ENCODE measurements at regions not wholly inside any gene's neighbourhood (a gene's known extent, or its start where the extent isn't known, plus 50 kb on each side); places are given as distances from the start of the nearest gene placed in this dataset.

DNA sequence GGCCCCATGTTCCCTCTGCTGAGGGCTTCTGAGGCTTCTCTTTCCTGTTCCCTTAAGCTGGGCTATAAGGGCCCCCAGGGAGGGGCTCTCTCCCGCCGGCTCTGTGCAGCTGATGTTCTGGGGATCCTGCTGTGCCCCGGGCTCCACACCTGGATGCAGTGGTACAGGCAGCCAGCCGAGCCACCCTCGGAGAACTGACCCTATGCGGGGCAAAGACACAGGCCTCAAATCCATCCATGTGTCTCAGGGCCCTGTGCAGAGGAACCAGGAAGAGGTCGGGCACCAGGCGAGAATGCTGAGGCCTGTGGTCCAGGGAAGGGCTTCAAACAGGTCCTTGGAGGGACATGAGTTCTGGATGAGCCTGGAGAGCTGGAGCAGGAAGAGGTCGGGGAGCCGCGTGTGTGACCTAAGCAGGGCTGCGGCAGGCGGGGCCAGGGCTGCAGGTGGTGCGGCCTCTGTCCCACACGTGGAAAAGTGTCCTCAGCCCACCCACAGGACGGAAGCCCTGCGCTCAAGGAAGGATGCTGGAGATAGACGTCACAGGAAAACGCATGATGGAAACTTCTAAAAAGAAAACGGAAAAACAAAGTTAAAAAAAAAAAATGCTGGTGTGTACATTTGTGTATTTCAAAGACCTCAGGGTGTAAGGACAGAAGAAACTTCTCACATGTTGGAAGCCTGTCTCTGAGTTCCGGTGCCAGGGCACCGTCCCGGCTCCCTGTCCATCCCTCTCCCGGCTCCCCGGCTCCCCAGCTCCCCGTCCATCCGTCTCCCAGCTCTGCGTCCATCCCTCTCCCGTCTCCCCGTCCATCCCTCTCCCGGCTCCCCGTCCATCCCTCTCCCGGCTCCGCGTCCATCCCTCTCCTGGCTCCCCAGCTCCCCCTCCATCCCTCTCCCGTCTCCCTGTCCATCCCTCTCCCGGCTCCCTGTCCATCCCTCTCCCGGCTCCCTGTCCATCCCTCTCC is 1149.2 kb downstream of the BRD1 start:
- Histone ChIP-seq H3K4me1 (ENCODE audit: insufficient read depth, low read length) (no peaks in the 10 kb centered on the region), H3K9me3 (ENCODE audit: low read depth, low read length) (no peaks in the 10 kb centered on the region), H3K27me3 (ENCODE audit: insufficient read depth, low read length) (no peaks in the 10 kb centered on the region), H3K4me3 (ENCODE audit: low read length) (no peak overlapping the region)

DNA sequence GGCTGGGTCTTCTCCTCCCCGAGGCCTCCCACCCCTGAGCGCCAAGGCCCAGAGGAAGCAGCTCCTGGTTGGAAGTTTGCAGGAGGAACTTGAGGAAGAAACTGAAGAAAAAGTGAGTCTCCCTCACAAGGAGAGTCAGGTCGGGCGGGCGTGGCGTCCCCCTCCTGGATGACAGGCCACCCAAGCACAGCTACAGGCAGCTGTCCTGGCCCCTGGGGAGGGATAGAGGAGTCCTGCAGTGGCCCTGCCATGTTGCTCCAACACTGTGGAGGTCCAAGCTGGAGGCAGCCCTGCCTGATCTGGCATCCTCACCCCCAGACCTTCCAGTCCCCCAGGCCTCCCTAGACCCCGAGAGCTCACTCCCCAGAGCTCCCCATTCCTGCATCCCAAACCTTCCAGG is 1150.1 kb downstream of the BRD1 start:
- H3K27me3 ChIP-seq (ENCODE audit: insufficient read depth, low read length), result no peaks in the 10 kb centered on the region
- H3K9me3 ChIP-seq (ENCODE audit: low read depth, low read length), result no peaks in the 10 kb centered on the region
- no peaks in the 10 kb centered on the region for H3K4me1 ChIP-seq (ENCODE audit: insufficient read depth, low read length)
- H3K4me3 ChIP-seq (ENCODE audit: low read length), result no peak overlapping the region

DNA sequence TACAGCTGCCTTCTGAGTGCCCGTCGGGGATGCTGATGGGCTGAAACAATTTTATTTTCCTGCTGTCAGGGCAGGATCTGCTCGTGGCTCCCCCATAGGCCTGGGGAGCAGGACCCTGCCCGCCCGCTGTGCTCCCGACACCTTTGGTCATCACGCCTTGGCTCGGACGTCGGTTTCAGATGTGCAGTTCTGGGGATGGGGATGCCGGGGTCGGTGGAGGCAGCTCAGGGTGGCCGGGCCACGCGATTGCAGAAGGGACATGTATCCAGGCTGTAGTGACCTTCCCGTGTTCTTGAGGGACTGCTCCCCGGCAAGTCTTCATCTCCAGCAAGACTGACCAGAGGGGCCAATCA is 1150.5 kb downstream of the BRD1 start:
- H3K4me1 ChIP-seq (ENCODE audit: insufficient read depth, low read length), result no peaks in the 10 kb centered on the region
- no peaks in the 10 kb centered on the region for H3K9me3 ChIP-seq (ENCODE audit: low read depth, low read length)
- H3K4me3 ChIP-seq (ENCODE audit: low read length), result no peak overlapping the region
- H3K27me3 ChIP-seq (ENCODE audit: insufficient read depth, low read length), result no peaks in the 10 kb centered on the region

DNA sequence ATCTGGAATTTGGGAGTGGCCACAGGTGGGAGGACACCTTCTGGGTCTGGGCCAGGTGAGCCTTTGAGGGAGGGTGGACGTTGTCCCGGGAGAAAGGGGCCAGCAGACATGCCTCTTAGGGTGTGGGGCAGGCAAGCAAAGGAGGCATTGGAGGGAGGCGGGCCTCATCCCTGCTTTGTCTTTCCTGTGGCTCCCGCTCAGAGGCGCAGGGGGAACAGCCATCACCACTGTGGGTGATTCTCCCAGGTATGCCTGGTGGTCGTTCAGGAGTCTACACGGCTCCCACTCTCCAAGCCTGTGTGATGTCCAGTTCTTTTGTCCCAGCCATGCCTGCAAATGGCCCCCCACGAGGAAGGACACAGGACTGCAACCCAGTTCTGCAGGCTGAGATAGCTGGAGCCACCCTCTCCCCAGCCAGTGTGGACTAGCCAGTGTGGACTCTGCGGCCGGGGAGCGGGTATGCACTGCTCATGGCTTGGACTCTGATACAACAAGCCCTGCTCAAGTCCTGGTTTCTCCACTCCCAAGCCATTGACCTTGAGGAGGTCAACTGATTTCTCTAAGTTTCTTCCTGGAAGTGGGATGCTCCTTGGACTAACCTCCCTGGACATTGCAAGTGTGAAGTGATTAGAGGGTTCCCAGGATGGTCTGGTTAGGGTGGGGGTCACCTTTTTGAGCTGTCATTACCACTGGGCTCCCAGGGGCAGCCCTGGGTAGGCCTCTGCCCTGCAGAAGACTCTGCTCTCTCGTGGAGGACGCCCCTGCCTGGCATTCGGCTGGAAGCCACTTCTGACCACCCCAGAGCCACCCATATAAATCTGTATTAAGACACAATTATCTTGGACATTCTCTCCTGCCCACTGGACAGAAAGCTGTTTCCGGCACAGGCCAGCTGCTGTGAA is 1151.2 kb downstream of the BRD1 start:
- no peaks in the 10 kb centered on the region for H3K27me3 ChIP-seq (ENCODE audit: insufficient read depth, low read length)
- no peaks in the 10 kb centered on the region for H3K9me3 ChIP-seq (ENCODE audit: low read depth, low read length)
- no peak overlapping the region for H3K4me3 ChIP-seq (ENCODE audit: low read length)
- H3K4me1 ChIP-seq (ENCODE audit: insufficient read depth, low read length), result no peaks in the 10 kb centered on the region

DNA sequence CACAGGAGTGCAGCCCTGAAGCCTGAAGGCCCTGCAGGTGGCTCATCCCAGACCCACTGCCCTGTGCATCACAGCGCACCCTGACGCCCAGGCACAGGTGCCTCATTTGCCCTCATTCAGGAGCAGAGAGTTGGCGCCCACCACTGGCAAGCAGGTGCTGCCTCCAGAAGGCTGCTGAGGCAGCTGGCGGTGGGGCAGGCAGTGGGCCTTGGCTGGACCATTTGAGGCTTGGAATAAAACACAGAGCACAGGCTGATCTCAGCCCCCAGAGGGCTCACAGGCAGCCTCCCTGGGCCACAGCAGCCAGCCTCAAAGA is 1151.9 kb downstream of the BRD1 start:
- no peak overlapping the region for H3K4me3 ChIP-seq (ENCODE audit: low read length)
- no peaks in the 10 kb centered on the region for H3K27me3 ChIP-seq (ENCODE audit: insufficient read depth, low read length)
- no peaks in the 10 kb centered on the region for H3K4me1 ChIP-seq (ENCODE audit: insufficient read depth, low read length)
- H3K9me3 ChIP-seq (ENCODE audit: low read depth, low read length), result no peaks in the 10 kb centered on the region

DNA sequence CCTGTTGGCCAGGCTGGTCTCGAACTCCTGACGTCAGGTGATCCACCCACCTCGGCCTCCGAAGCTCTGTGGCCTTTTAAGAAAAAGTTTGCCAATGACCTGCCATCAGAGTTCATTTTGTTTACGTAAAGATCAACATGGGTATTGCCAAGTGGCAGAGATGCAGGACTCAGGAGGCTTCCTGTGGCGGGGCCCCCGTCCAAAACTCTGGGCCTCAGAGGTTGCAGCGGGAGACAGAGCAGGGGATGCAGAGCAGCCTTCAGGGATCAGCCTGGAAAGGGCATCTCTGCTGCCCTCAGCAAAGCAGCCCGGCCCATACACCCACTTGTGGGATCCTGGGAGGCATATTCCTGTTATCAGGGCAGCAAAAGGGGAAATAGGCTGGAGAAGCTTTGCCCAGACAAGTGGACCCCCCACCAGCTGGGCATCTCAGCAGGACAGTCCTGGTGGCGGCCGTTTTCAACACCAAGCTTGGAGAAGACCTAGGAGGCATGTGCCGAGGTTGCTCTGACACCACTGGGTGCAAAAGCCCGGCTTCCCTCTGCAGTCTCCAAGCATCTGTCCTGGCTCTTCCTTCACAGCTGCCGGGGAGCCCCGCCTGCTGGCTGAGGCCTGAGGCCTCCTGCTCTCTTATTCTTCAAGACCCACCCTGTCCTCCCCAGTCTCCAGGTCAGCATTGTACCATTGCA is 1152.4 kb downstream of the BRD1 start:
- Histone ChIP-seq H3K4me3 (ENCODE audit: low read length) (no peak overlapping the region), H3K27me3 (ENCODE audit: insufficient read depth, low read length) (no peaks in the 10 kb centered on the region), H3K4me1 (ENCODE audit: insufficient read depth, low read length) (no peaks in the 10 kb centered on the region), H3K9me3 (ENCODE audit: low read depth, low read length) (no peaks in the 10 kb centered on the region)

DNA sequence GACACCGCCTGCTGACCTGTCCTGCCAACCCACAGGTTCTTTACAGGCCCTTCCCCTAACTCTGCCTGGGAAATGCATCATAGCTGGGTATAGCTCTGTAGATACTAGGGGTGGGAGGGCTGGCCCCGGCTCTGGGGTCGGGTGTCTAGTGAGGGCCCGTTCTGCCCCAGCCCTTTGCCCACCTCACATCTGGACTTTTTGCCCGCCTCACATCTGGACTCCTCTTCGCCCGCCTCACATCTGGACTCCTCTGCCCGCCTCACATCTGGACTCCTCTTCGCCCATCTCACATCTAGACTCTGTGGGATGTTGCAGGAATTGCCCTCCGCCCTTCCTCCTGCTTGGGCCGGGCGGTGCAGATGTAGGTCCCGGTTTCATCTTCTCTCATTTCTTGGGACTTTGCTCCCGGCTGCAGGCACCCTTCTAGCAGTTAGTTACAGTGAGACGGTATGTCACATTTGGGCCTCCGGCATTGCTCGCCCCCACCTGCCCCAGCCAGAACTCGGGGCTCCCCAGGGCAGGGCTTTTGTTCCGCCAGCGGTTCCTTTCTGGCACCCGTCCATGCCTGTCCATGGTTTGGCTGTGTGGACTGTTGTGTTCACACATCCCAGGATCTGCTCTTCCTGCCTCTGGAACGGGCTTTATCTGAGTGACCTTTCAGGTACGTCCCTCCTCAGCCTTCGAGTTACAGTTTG is 1153.7 kb downstream of the BRD1 start:
- no peaks in the 10 kb centered on the region for H3K4me1 ChIP-seq (ENCODE audit: insufficient read depth, low read length)
- H3K27me3 ChIP-seq (ENCODE audit: insufficient read depth, low read length), result no peaks in the 10 kb centered on the region
- H3K9me3 ChIP-seq (ENCODE audit: low read depth, low read length), result no peaks in the 10 kb centered on the region
- H3K4me3 ChIP-seq (ENCODE audit: low read length), result no peak overlapping the region

DNA sequence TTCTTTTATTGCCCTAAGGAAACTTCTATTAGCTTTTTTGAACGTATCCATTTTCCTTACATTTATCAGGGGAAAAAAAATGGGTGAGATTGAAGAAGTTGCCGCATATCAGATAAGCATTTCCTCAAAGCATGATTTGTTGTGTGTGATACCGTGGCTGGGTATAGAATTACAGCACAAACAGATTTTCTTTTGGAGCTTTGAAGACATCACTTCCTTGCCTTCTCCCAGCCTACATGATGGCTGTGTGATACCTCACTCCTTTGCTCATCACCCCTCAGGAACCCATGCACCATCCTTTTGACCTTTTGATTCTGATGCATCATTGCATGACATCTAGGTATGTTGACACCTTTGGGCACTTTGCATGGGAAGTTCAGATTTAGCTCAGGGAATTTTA is 1155.3 kb downstream of the BRD1 start:
- Histone ChIP-seq H3K4me3 (ENCODE audit: low read length) (no peak overlapping the region), H3K4me1 (ENCODE audit: insufficient read depth, low read length) (no peaks in the 10 kb centered on the region), H3K27me3 (ENCODE audit: insufficient read depth, low read length) (no peaks in the 10 kb centered on the region), H3K9me3 (ENCODE audit: low read depth, low read length) (no peaks in the 10 kb centered on the region)

DNA sequence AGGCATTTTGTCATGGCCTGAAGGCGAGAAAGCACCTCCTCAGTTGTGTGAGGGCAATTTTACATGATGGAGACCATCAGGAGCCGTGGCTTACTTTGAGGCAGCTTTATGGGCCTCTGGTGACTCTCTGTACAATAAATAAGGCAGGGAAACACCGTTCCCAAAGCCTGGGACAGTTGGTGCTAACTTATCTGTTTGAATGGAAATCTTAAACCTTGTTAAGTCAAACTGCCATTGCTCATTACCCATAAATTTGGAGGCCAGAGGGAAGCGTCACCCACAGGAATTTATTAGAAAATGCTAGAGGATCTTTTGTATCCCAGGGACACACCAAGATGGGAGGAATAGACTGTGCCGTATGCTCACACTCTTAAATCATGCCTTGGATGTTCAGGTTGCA is 1156.9 kb downstream of the BRD1 start:
- Histone ChIP-seq H3K4me3 (ENCODE audit: low read length) (no peak overlapping the region), H3K4me1 (ENCODE audit: insufficient read depth, low read length) (no peaks in the 10 kb centered on the region), H3K27me3 (ENCODE audit: insufficient read depth, low read length) (no peaks in the 10 kb centered on the region), H3K9me3 (ENCODE audit: low read depth, low read length) (no peaks in the 10 kb centered on the region)

DNA sequence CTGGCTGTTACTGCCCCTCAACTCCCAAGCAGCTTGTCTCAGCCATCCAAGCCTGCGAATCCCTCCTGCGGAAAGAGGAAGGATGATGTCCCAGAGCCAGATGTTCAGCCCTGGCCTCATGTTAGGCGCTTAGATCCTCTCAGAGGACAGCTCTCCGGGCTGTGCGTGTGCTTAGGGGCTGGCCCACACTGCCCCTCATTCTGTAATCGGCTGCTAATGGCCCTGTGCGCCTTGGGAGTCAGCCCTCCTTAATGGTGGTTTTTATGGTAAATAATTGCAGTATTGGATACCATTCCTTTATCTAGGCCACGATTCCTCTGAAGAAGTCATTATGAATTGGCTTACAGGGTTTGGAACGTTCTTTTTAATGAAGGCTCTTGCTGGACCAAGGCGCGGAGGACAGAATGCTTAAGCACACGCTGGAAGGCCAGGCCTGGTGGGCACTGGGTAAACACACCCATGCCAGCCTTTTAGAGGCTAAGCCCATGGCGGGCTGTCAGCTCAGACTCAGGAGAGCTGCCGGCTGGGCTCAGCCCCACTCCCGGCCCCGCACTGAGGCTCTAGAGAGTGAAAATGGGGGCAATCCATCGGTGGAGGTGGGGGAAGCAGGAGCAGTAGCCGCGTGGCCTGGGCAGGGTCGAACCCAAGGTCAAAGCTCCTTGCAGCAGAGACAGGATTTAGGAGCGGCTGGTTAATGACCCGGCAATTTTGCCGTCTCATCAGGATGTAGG is 1157.5 kb downstream of the BRD1 start:
- no peaks in the 10 kb centered on the region for H3K27me3 ChIP-seq (ENCODE audit: insufficient read depth, low read length)
- no peaks in the 10 kb centered on the region for H3K9me3 ChIP-seq (ENCODE audit: low read depth, low read length)
- no peaks in the 10 kb centered on the region for H3K4me1 ChIP-seq (ENCODE audit: insufficient read depth, low read length)
- no peak overlapping the region for H3K4me3 ChIP-seq (ENCODE audit: low read length)

DNA sequence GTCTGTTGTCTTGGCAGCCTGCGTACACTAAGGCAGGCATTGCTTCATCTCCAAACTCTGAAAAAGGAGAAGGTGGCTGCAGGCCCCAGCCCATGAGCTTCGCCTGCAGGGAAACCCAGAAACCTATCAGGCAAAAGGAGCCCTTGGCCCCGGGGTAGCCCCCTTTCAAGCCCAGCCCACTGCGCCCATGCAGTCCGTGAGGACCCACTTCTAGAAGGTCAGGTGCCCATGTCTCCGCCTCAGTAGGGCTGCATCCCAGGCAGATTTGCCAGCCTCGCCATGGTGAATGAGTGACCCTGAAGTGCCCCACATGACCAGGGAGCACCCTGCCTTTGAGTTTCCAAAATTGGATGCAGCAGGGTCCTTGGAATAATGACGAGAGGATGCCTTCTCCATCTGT is 1158.4 kb downstream of the BRD1 start:
- H3K4me1 ChIP-seq (ENCODE audit: insufficient read depth, low read length), result no peaks in the 10 kb centered on the region
- H3K4me3 ChIP-seq (ENCODE audit: low read length), result no peak overlapping the region
- H3K27me3 ChIP-seq (ENCODE audit: insufficient read depth, low read length), result no peaks in the 10 kb centered on the region
- H3K9me3 ChIP-seq (ENCODE audit: low read depth, low read length), result no peaks in the 10 kb centered on the region

DNA sequence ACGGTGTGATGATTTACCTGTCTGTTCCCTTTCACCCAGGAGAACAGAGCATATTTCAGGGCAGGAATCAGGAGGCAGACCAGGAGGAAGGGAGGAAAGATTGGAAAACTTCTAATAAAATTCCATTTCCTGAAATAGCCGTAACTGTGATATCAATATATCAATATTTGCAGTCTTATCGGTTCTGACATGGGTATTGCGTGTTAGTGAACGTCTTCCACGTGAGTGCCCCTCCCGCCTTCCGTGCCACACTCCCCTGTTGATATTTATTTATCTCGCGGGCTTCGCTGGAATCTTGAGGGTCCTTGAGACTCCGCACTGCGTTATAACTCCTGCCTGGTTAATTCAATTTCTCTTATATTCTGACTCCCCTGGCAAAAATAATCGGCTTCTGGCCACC is 1160.4 kb downstream of the BRD1 start:
- H3K4me3 ChIP-seq (ENCODE audit: low read length), result no peak overlapping the region
- H3K4me1 ChIP-seq (ENCODE audit: insufficient read depth, low read length), result no peaks in the 10 kb centered on the region
- H3K9me3 ChIP-seq (ENCODE audit: low read depth, low read length), result no peaks in the 10 kb centered on the region
- H3K27me3 ChIP-seq (ENCODE audit: insufficient read depth, low read length), result no peaks in the 10 kb centered on the region

DNA sequence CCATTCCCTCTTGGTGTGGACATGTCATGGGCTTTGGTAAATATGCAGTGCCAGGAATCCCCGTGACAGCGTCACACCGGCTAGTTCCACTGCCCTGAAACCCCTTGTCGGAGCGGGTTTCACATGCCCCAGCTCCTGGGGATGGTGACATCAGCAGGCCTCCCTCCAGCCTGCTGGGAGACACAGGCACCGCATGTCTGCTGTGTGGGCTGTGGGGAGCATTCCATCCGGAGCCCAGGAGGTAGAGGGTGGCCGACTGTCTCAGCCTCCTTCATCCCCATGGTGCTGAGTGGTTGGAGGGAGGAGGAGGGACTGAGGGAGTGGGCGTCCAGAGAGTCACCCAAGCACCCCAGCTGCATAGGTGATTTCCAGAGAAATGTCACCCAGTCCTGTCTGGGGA is 1161.1 kb downstream of the BRD1 start:
- Histone ChIP-seq H3K4me1 (ENCODE audit: insufficient read depth, low read length) (no peaks in the 10 kb centered on the region), H3K4me3 (ENCODE audit: low read length) (no peak overlapping the region)

DNA sequence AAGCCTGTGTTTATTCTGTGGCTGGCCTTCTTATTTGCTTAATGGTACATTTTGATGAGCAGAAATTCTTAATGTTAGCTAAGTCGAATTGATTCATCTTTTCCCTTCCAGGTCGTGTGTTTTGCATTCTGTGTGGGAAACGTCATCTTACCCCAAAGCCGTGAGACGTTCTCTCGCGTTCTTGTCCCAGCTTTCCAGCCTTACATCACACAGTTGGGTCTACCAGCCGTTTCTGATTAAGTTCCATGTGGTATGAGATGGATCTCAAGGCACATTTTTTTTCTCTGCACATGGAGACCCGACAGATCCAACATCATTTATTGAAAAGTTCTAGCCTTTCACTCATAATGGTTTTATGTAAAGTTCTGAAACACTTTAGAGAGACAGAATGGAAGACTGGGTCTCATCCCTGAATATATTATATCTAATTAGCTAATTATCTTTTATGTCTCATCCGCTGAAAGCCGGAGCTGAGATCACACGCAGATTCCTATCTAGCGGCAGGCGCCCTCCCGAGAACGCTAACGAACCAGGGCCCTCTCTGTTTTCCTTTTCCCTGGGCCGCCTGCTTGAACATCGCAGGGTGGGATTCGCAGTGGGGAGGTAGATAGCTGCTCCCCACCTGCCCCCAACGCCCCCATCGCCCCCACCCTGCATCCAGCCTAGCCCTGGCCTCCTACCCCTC is 1162.2 kb downstream of the BRD1 start:
- H3K4me1 ChIP-seq (ENCODE audit: insufficient read depth, low read length), result no peaks in the 10 kb centered on the region
- no peaks in the 10 kb centered on the region for H3K27me3 ChIP-seq (ENCODE audit: insufficient read depth, low read length)
- no peaks in the 10 kb centered on the region for H3K9me3 ChIP-seq (ENCODE audit: low read depth, low read length)
- H3K4me3 ChIP-seq (ENCODE audit: low read length), result no peak overlapping the region

More for the DNA sequence above, 1161.1 kb downstream of the BRD1 start:
- Histone ChIP-seq H3K27me3 (ENCODE audit: insufficient read depth, low read length) (no peaks in the 10 kb centered on the region), H3K9me3 (ENCODE audit: low read depth, low read length) (no peaks in the 10 kb centered on the region)

Measured in mononuclear cell (primary cell).